T-helper 1 cell treated with Interleukin-12 subunit alpha and Interleukin-12 subunit beta and Interleukin-4 antibody, amounts not matched to agents 30 ng/mL and 1 ng/mL, for 36 hours (primary cell): ENCODE measurements at regions not wholly inside any gene's neighbourhood (a gene's known extent, or its start where the extent isn't known, plus 50 kb on each side); places are given as distances from the start of the nearest gene placed in this dataset.
"Not testable (repeated sequence)": the region's sequence is repeated elsewhere in the genome, so short reads cannot be mapped to it uniquely, and the experiment has no call there.

Experiments
- intact Hi-C: fragments of 100-400 bp; cut with micrococcal nuclease; formaldehyde crosslinking; loops from one replicate; pipeline ENCODE4 v1.15.1; 2024

GRCh38 chr17:13863436-13863835 is 205.9 kb upstream of the COX10 start:
- intact Hi-C loops, result no loop called here

- intact Hi-C loops, result no loop called here
Observed at GRCh38 chr17:13864521-13864920, 204.8 kb upstream of the COX10 start.

- intact Hi-C loops, result no loop called here
Observed at GRCh38 chr17:13865650-13866049, 203.7 kb upstream of the COX10 start.

- intact Hi-C loops, result no loop called here
Observed at GRCh38 chr17:13869331-13869940, 199.9 kb upstream of the COX10 start.

GRCh38 chr17:13871261-13871660 is 198.0 kb upstream of the COX10 start:
- intact Hi-C loops, result no loop called here

GRCh38 chr17:13874134-13874533 is 195.2 kb upstream of the COX10 start:
- intact Hi-C loops, result no loop called here

- intact Hi-C loops, result no loop called here
Observed at GRCh38 chr17:13874817-13875216, 194.5 kb upstream of the COX10 start.

GRCh38 chr17:13879961-13880466 is 189.3 kb upstream of the COX10 start:
- intact Hi-C loops, result no loop called here

GRCh38 chr17:13883659-13884058 is 185.6 kb upstream of the COX10 start:
- intact Hi-C loops, result no loop called here

- intact Hi-C loops, result no loop called here
Observed at GRCh38 chr17:13884347-13884746, 185.0 kb upstream of the COX10 start.

GRCh38 chr17:13885550-13885949 is 183.8 kb upstream of the COX10 start:
- intact Hi-C loops, result no loop called here

GRCh38 chr17:13885953-13886889 is 183.1 kb upstream of the COX10 start:
- intact Hi-C loops, result no loop called here

- intact Hi-C loops, result no loop called here
Observed at GRCh38 chr17:13888056-13888609, 181.2 kb upstream of the COX10 start.

- intact Hi-C loops, result not testable (repeated sequence)
Observed at GRCh38 chr17:13908971-13909370, 160.3 kb upstream of the COX10 start.

GRCh38 chr17:13909901-13910519 is 159.3 kb upstream of the COX10 start:
- intact Hi-C loops, result no loop called here

- intact Hi-C loops, result no loop called here
Observed at GRCh38 chr17:13917634-13918033, 151.7 kb upstream of the COX10 start.

GRCh38 chr17:13918247-13918646 is 151.1 kb upstream of the COX10 start:
- intact Hi-C loops, result no loop called here

- intact Hi-C loops, result no loop called here
Observed at GRCh38 chr17:13919818-13920217, 149.5 kb upstream of the COX10 start.

- intact Hi-C loops, result no loop called here
Observed at GRCh38 chr17:13920413-13920812, 148.9 kb upstream of the COX10 start.

GRCh38 chr17:13921841-13922776 is 147.2 kb upstream of the COX10 start:
- intact Hi-C loops, result no loop called here

- intact Hi-C loops, result no loop called here
Observed at GRCh38 chr17:13922885-13923284, 146.4 kb upstream of the COX10 start.
